Ecto neural progenitor cell (in vitro differentiated cells): ENCODE measurements at regions not wholly inside any gene's neighbourhood (a gene's known extent, or its start where the extent isn't known, plus 50 kb on each side); places are given as distances from the start of the nearest gene placed in this dataset.
"Not testable (repeated sequence)": the region's sequence is repeated elsewhere in the genome, so short reads cannot be mapped to it uniquely, and the experiment has no call there.

ENCODE experiments used
- DNase-seq: peaks from one replicate; pipeline ENCODE4 v3.0.0-alpha.2; 2018; ENCODE audit warnings: low spot score

DNA sequence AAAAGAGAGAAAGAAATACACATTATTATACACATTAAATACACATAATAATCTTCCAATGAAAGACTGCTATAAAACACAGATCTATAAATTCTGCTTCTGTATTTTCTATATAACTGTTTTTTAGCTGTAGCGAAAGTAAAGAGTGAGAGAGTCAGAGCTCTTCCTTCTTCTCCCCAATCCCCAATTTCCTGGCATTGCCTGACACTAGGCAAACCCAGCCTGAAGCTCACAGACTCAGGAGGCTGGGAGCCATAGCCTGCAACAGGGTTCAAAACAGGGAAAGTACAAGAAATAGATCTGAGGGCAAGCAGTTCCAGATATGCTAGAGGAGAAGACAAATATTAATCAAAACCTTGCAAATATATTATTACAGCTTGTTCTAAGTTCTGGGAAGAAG is 201.6 kb downstream of the HNRNPD start:
- no peak for DNase-seq

DNA sequence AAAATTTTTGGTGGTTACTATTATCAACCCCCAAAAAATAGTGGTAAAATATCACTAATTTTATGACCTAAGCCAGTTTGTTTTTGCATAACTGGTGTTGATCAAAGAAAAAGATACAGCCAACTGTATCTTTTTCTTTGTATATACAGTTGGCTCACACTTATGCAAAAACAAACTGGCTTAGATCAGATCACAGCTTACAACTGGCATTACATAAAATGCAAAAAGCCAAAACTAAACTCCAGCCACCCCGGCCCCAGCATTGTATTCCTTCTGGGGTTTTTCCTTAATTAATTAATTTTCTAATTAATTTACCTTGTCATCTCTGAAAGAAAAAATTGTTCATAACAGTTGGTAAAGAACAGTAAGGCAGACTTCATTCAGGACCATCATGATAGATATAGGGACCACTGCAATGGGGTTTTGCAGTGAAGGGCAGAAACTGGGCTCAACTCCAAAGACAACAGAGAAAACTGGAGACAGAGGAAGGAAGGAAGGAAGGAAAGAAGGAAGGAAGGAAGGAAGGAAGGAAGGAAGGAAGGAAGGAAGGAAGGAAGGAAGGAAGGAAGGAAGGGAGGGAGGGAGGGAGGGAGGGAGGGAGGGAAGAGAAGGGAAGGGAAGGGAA is 202.1 kb downstream of the HNRNPD start:
- DNase-seq, result no peak

DNA sequence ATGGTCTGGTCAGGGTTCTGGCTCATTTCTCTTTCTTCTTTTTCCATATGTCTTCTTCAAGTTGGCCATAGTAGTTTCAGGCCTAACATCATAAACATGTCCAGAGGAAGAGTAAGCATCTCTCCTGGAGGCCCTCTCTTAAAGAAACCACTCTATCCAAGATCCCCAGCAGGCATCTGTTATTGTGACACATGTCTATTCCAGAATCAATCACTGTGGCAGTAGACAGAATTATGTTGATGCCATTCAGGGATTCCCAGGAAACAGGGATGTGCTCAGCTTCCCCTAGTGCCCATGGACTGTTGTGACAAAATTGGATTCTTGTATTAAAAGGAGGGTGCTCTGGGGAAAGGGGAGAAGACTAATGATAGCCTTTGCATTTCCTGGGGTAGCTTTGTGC is 224.0 kb downstream of the HNRNPD start:
- no peak for DNase-seq

DNA sequence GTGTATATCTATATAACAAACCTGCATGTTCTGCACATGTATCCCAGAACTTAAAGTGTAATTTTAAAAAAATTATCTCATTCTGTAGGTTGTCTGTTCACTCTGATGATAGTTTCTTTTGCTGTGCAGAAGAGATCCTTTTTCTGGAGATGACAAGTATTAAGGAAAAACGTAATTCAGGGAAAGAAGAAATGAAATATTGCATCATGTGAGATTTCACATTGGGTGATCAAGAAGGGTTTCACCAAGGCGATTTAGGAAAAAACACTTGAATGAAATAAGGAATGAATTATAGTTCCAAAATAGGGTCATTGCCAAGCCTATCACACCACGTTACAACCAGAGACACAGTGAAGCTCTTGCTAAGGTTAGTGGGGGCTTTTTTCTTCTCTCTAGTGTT is 227.9 kb downstream of the HNRNPD start:
- DNase-seq, result no peak

DNA sequence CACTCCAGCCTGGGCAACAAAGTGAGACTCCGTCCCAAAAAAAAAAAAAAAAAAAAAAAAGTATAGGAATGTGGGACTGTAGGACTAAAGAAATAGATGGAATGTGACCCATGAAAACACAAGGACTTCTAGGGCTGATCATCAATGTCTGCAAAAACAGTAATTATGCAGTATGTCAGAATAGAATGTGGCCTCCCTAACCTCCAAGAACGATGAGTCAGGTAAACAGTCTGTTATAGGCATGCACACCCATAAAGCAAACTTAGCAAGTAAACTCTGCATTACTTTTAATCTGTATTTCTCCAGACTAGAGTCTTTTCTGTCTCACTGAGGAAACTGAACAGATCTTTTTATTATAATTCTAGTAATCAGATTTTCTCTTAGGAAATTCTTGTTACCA is 233.4 kb downstream of the HNRNPD start:
- DNase-seq, result no peak

DNA sequence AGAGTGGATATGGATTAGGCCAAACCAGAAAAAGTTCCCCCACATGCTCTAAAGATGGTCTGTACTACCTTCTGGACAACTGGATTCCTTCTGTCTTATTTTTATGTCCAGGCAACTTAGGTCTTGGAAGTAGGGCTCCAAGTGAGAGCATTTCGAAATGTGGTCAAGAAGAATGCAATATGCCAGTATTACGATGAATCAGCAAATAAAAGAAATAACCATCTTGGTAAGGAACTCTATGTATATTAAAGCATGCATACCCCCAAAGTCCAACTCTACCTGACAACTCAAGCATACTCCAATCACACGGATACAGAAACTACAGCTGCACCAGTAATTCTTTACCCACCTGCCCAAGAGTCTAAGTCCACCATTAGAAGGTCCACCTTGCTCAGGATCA is 234.5 kb downstream of the HNRNPD start:
- DNase-seq, result no peak

DNA sequence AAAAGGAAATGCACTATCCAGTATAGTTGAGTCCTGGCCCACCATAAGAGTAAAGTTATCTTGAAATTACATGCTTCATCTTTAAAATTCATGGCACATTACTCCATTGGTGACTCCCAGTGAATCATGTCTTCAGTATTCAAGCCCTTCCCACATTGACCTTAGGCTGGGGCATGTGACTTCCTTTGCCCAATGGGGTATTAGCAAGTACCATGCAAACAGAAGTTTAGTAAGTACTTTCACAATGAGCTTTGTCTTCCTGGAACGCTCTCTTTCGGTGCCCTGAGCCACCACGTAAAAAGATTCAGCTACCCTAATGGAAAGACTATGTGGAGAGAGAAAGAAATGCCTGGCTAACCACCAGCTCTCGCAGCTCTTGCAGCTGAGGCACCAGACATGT is 235.4 kb downstream of the HNRNPD start:
- no peak for DNase-seq

DNA sequence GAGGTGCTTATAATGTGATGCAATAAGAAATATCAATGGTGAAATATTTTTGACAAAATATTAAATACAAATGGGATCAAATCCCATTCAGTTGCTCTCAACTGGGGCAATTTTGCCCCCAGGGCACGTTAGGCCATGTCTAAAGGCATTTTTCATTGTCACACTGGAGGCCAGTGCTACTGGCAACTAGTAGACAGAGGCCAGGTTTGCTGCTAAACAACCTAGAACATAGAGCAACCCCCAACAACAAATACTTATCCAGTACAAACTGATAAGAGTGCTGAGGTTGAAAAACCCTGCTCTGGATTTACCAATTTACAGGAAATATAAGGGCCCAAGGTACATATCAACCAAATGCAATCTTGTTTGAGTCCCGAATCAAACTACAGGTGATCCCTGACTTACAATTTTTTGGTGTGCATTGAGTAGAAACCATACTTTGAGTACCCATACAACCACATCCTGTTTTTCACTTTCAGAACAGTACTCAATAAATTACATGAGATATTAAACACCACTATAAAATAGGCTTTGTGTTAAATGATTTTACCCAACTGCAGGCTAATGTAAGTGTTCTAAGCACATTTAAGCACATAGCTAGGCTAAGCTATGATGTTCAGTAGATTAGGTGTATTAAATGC is 237.5 kb downstream of the HNRNPD start:
- no peak for DNase-seq

DNA sequence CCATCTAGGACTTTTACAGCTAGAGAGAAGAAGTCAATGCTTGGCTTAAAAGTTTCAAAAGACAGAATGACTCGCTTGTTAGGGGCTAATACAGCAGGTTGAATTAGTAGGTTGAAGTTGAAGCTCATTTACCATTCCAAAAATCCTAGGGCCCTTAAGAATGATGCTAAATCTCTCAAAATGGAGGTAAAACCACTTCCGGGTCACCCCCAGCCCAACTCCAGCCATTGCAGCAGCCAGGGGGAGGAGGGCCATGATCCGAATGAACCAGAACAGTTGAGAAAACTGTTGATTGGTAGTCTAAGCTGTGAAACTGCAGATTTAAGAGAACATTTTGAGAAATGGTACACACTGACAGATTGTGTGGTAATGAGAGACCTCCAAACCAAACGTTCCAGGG is 245.4 kb downstream of the HNRNPD start:
- no peak for DNase-seq

DNA sequence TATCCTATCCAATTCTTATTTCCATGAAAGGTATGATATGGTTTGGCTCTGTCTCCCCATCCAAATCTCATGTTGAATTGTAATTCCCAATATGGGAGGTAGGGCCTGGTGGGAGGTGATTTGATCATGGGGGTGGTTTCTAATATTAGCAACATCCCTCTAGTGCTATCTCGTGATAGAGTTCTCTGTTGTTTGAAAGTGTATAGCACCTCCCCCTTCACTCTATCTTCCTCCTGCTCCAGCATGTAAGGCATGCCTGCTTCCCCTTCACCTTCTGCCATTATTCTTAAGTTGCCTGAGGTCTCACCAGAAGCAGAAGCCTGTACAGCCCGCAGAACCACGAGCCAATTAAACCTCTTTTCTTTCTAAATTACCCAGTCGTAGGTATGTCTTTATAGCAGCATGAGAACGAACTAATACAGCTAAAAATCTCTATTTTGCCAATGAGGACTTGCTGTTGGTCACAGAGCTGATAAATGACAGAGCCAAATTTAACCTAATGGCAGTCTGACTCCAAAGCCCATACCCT is 247.2 kb downstream of the HNRNPD start:
- DNase-seq, result no peak

DNA sequence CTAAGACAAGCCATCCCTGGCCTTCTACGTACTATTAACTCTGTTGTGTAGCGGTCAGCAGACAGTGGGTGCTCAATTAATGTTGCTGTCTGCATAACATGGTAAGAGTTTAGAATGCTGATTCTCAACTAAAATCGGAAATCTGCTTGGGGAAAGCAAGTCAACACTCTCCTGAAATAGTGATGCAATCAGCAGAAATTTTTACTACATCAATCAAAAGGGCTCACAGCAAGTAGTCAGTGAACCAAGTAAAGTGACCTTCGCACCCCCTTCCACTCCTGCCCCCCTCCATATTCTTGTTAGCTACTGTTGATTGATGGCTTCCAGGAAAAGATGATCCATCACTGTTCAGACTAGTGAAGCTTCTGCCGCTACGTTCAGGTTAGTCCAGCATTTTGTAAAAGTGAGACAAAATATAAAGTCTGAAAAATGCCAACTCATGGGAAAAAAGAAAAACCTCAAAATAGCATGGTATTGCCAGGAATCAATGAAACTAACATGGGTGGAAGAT is 247.9 kb downstream of the HNRNPD start:
- DNase-seq, result no peak

DNA sequence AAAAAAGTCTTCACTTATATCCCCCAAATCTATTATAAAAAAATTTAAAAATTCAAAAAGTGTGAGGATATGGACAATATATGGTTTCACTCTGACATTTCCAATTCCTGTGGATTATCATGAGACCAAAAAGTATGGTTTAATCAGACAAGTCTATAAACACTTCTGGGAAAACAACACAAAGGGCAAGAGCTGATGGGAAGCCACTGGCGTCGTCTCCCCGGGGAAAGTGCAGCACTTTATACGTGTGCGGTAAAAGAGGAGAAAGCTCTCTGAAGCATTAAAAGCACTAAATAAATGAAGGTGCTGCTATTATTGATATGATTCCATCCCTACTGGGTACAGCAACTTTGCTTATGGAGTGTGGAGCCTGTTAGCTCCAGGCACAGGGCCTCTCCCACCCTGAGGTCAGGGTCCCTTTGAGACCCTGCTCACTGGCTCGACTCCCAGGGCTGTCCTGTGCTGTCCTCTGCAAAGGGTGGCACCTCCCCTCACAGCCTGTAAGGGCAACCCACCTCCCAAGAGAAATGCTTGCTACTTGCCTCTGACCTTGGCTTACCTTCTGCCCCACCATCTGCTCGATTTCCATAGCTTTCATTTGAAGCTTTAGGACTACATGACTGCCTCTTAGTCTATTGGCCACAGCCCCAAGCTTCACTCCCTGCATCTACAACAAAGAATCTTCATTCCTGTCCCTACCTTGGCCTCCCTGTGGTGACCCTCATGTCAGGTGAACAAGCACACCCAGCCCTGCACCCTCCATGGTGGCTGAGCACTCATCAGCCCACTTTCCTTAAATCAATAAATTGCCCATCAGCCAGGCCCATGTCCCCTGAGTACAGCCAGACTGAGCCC is 248.6 kb downstream of the HNRNPD start:
- DNase-seq, result no peak

DNA sequence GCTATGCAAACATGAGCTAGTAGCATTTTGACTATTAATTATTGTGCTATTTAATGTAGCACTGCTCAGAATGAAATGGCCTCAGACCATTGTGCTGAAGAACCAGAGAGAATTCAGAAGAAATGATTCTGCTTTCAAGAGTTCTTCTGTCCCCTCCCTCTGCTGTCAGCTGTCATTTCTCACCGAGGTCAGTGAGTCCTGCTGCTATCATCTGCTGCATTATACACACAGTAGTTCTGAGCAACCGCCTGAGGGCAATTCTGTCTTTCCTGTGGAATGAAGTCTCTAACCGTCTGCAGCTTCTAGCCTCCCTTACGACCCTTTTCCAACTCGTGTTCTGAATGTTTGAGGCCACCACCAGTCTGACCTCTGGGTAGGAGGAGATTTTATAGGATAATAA is 249.4 kb downstream of the HNRNPD start:
- DNase-seq, result no peak

DNA sequence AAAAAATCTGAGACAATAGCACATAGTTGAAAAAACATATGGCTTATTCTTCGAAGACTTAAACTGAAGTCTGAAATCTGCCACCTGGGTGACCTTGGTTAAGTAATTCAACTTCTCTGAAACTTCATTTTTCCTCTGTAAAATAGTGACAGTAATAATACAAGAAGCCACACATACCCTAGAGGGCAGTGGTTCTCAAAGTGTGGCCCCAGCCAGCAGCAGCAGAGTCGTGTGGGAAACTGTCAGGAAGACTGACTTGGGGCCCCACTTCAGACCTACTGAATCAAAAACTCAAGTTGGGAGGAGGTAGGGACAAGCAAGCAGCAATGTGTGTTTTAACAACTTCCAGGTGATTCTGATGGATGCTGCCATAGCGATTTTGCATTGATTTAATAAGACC is 249.9 kb downstream of the HNRNPD start:
- DNase-seq, result no peak

DNA sequence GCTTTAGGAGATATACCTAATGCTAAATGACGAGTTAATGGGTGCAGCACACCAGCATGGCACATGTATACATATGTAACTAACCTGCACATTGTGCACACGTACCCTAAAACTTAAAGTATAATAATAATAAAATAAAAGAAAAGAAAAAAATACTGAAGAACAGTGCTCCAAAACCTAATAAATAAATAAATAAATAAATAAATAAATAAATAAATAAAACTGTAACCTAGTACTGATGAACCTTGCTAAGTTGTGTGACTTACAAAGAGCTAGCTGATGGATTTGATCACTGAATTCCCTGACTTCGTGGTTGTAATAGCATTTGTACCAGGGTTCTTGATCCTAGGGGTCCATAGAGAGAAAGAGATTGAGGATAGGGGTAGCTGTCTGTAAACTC is 258.6 kb downstream of the HNRNPD start:
- not testable (repeated sequence) for DNase-seq

DNA sequence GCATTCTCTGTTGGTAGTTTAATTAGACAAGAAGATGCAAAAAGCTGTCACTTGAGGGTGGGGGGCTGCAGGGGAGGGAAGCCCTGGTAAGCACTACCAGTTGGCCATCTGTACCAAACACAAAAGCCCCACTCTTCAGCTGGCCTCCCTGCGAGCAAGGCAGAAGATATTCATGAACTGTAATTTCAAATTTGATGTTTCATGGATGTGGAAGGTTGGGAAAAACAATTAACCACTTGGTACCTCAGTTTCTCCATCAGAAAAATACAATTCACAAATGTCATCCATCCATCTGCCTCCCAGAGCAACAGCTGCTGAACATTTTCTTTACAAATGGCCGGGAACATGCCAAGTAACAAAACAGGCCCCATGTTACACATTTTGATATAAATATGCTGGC is 265.3 kb downstream of the HNRNPD start:
- no peak for DNase-seq

DNA sequence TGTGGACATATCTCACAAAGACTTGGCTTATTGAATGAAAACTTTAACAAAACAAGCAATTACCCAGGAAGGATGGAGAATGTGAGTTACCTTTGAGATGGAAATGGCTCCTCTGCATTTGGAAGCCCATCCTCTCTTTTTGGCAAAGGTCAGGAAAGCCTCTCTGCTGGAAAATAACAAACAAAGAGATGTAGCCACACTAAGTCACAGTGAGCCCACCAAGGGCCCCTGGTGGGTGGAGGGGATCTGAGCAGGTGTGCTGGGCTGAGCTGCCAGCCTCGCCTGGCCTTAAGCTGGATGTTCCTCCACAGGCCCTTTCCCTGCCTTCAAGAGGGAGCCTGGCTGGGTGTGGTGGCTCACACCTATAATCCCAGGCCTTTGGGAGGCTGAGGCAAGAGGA is 269.2 kb downstream of the HNRNPD start:
- DNase-seq, result no peak

DNA sequence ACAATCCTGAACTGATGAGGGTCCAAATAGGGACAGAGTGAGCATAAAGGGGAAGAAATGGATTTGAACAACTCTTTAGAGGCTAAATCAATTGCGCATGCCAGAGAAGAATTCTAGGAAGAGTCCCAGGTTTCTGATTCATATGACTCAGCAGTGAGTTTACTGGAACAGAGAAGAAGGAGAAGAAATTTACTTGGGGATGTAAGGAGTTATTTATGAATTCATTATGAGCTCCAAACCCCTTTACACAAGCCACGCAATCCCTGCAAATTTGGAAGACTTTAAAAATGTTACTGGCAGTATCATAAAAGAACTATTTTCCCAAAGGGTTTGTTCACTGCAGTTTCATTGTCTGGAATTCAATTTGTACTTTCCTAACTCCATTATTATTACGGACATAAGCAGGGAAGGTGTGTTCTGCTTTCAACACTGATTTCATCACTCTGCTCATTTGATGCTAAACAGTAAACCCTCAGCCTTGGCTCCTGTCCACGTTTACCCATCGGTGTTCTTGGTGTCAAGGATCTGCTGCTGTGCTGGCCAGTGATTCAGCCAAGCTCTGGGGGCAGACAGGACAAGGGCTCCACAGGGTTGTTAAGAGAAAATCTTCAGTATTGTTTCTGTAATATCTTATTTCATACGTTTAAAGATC is 273.7 kb downstream of the HNRNPD start:
- no peak for DNase-seq

DNA sequence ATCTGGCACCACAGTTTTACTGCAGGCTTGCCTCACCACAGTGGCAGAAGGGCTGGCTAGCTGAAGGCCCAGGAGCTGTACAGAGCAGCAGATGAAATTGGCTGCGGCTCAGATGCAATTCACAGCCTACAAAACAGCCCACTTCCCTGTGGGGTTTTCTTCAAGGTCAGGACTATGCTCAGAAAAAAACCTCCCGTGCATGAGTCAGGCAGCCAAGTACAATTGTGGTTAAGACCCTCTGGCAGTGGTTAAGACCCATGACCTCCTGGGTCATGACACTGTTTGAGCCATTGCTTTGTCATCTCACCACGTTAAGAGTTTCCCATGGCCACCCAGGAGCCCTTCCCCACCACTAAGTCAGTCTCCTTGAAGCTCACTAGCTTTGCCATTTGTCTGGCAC is 276.3 kb downstream of the HNRNPD start:
- no peak for DNase-seq

DNA sequence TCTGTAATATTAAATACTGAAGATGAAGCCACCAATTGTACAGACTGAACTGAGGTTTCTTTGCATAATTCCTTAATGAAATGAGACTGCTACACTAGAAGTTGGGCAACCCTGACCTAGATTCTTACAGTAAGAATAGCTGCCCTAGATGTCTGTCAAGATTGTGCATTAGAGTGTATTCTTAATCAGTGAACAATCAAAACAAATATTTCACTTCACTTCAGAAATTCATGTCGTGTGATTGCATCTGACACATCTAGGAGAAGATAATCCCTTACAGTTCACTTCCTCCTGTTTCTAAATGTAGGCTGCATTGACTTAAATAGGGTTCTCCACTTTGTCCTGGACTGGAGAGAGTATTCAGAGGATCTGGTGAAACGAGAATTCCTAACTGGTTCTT is 283.1 kb downstream of the HNRNPD start:
- no peak for DNase-seq

DNA sequence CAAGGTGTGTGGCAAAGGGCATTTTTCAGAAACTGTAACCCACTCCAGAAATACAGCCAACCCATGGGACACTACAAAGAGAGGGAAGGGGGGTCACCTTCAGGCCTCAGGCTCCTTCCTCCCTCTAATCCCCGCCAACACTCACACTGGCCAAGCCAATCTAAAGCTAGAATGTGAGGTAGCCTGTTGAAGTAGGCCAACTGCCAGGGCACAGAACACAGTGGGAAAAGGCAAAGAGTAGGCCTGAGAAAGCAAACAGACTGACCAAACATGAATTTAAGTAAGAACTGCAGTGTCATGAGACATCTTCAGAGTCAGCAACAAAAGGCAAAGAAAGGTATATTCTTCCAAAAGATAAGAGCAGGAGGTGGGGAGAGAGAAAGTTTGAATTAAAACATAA is 289.0 kb downstream of the HNRNPD start:
- no peak for DNase-seq

DNA sequence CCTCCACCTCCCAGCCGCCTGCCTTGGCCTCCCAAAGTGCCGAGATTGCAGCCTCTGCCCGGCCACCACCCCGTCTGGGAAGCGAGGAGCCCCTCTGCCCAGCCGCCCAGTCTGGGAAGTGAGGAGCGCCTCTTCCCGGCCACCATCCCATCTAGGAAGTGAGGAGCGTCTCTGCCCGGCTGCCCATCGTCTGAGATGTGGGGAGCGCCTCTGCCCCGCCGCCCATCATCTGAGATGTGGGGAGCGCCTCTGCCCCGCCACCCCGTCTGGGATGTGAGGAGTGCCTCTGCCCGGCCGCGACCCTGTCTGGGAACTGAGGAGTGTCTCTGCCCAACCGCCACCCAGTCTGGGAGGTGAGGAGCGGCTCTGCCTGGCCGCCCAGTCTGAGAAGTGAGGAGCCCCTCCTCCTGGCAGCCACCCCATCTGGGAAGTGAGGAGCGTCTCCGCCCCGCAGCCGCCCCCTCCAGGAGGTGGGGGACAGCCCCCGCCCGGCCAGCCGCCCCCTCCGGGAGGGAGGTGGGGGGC is 296.3 kb downstream of the HNRNPD start:
- DNase-seq, result not testable (repeated sequence)
